ENCODE measurements at regions not wholly inside any gene's neighbourhood (a gene's known extent, or its start where the extent isn't known, plus 50 kb on each side); places are given as distances from the start of the nearest gene placed in this dataset.

GRCh38 chr12:131260954-131261353, 307.2 kb downstream of the ADGRD1 start:
- TF ChIP-seq POLR2AphosphoS5 (IDR thresholded peaks at IDR 0.05; ENCODE audit: low read depth) (no peak), CTCF (IDR thresholded peaks at IDR 0.05; ENCODE audit: insufficient read depth, low read length) (no peak)
